Stomach (tissue), 8 donors: ENCODE measurements at regions not wholly inside any gene's neighbourhood (a gene's known extent, or its start where the extent isn't known, plus 50 kb on each side); places are given as distances from the start of the nearest gene placed in this dataset.

ENCODE experiments used
- DNase-seq, 2 donors: peaks; one replicate each; pipeline versions ENCODE4 v3.0.0 to v3.0.0-alpha.2; 2013 to 2019
- H3K27ac ChIP-seq, 5 donors: fragments of 200-600 bp in 4 of 5; sonication (generic) in 4 of 5; one replicate each; pipeline ENCODE4 v1.5.1; 2013 to 2019; ENCODE audit warnings: mild to moderate bottlenecking in 1 of 5, moderate library complexity in 1 of 5
- H3K27me3 ChIP-seq, 3 donors: fragments of 200-600 bp; sonication (generic); one replicate each; pipeline ENCODE4 v1.5.1; 2017 to 2019; ENCODE audit warnings: mixed run types in 1 of 3
- H3K36me3 ChIP-seq, 4 donors: fragments of 200-600 bp; sonication (generic); 1 replicate in 3 of 4; 2 replicates in 1 of 4; pipeline ENCODE4 v1.5.1; 2016 to 2019
- H3K4me1 ChIP-seq, 4 donors: fragments of 200-600 bp; sonication (generic); one replicate each; pipeline ENCODE4 v1.5.1; 2016 to 2019
- H3K4me3 ChIP-seq, 4 donors: fragments of 200-600 bp; sonication (generic) in 3 of 4; one replicate each; pipeline ENCODE4 v1.5.1; 2016 to 2019; ENCODE audit warnings: mild to moderate bottlenecking in 1 of 4
- H3K9me3 ChIP-seq, 4 donors: fragments of 200-600 bp; sonication (generic); one replicate each; pipeline ENCODE4 v1.5.1; 2016 to 2019
- EP300 ChIP-seq: sonication (generic); formaldehyde crosslinking; IDR thresholded peaks from one replicate; pipeline ENCODE4 v1.6.1; 2017; ENCODE audit warnings: antibody characterized with exemption
- POLR2A ChIP-seq, 4 donors: fragments of 450-650 bp; IDR thresholded peaks; one replicate each; pipeline ENCODE4 v1.6.1; 2016; ENCODE audit warnings: antibody characterized with exemption in 4 of 4, control low read depth in 2 of 4, mild to moderate bottlenecking in 1 of 4, moderate library complexity in 1 of 4
- POLR2AphosphoS5 ChIP-seq, 3 donors: sonication (generic); formaldehyde crosslinking; IDR thresholded peaks; one replicate each; pipeline ENCODE4 v1.6.1; 2016; ENCODE audit warnings: antibody characterized with exemption in 3 of 3
- WGBS, 5 donors: extraction: QIAGEN DNeasy Blood & Tissue Kit in 3 of 5; methylation state at CpG; one replicate each; pipeline versions ENCODE4 v1.1.5 to v1.1.7; 2013 to 2018; 5-methylcytosine and 5-hydroxymethylcytosine counted together
- intact Hi-C: fragments of 100-400 bp; cut with DNase I; formaldehyde crosslinking; loops from one replicate; pipeline ENCODE4 v1.15.1; 2023; ENCODE audit warnings: low total_unique reads
- TF ChIP-seq, protein P1 (sequence below), 7 experiments: fragments of 450-650 bp in 4 of 7; fragments of 200-600 bp in 3 of 7; sonication (generic) in 3 of 7; IDR thresholded peaks; one replicate each; pipeline ENCODE4 v1.5.1; 2016 to 2019; ENCODE audit warnings: antibody characterized with exemption in 7 of 7, control low read depth in 2 of 7, mild to moderate bottlenecking in 1 of 7
- donor health status: healthy with polysubstance abuse.
- donor health status: Bipolar disorder and iron deficiency.
- donor health status: healthy.

- no peaks in the 10 kb centered on the region for H3K4me1 ChIP-seq
- H3K27me3 ChIP-seq: no peaks in the 10 kb centered on the region
- H3K36me3 ChIP-seq: no peaks in the 10 kb centered on the region
- TF ChIP-seq POLR2A (IDR thresholded peaks at IDR 0.05): no peak
- TF ChIP-seq POLR2AphosphoS5 (IDR thresholded peaks at IDR 0.05): no peak
- TF ChIP-seq, protein P1, sequence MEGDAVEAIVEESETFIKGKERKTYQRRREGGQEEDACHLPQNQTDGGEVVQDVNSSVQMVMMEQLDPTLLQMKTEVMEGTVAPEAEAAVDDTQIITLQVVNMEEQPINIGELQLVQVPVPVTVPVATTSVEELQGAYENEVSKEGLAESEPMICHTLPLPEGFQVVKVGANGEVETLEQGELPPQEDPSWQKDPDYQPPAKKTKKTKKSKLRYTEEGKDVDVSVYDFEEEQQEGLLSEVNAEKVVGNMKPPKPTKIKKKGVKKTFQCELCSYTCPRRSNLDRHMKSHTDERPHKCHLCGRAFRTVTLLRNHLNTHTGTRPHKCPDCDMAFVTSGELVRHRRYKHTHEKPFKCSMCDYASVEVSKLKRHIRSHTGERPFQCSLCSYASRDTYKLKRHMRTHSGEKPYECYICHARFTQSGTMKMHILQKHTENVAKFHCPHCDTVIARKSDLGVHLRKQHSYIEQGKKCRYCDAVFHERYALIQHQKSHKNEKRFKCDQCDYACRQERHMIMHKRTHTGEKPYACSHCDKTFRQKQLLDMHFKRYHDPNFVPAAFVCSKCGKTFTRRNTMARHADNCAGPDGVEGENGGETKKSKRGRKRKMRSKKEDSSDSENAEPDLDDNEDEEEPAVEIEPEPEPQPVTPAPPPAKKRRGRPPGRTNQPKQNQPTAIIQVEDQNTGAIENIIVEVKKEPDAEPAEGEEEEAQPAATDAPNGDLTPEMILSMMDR (IDR thresholded peaks at IDR 0.05): no peak
- no peak for TF ChIP-seq EP300
- no peak overlapping the region for H3K4me3 ChIP-seq
- intact Hi-C loops: no loop called here
- 36 to 44% (median 41%) methylated on average over 3 of the region's 3 CpGs for WGBS, 5 donors
- peaks cover 0 to 6% (median 2%) of the 10 kb centered on the region in 4 donors for H3K9me3 ChIP-seq
- no peak overlapping the region for H3K27ac ChIP-seq
- no peak for DNase-seq
Measured at GRCh38 chr4:23401572-23401971, 488.3 kb downstream of the PPARGC1A start.

DNA sequence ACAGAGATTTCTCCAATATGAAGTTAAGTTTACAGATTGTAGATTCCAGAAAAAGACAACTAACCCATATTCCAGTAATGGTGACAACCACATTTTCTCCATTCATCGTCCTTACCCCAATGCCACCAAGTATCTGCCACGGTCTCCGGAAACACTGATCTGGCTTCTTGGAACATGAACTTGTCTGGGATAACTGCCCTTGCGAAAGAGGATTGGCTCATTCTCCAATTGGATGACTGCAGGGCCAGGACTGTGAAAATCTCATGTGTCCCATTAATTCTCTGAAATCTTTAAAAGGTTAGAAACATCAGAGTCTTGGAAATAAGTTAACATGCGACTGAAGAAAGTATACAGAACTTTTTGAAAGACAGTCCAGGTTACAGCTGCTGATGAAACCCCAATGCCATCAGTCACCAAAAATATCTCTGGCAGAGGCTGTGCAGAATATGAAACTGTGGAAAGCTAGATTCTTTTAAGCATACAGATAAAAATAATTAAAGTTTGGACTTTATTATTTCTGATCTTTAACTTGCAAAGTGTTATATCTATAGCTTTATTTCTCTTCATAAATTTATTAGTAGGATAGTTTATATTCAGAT, 496.9 kb downstream of the PPARGC1A start:
- TF ChIP-seq, protein P1 (IDR thresholded peaks at IDR 0.05): no peak
- TF ChIP-seq EP300: no peak
- no peak for TF ChIP-seq POLR2A (IDR thresholded peaks at IDR 0.05)
- TF ChIP-seq POLR2AphosphoS5 (IDR thresholded peaks at IDR 0.05): no peak

DNA sequence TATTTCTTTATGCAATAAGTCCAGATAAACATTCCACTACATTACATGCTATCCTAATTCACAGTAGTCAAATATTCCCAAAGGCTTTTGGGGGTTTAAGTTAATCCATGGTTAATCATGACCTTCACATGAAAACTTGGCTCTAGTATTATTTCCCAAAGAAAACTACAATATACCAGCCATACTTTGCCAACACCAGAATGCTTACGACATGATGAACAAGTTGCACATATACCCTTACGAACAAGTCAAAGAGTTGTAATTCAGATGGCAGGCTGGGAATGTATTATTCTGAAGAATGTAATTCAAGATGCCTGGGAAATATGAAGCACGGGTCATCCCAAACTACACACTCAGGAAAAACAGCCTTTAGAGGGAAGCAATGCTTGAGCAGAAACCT, 499.6 kb downstream of the PPARGC1A start:
- no peak overlapping the region for H3K4me3 ChIP-seq
- H3K9me3 ChIP-seq: peaks cover 0 to 11% (median 4%) of the 10 kb centered on the region in 4 donors
- no peaks in the 10 kb centered on the region for H3K4me1 ChIP-seq
- TF ChIP-seq POLR2A (IDR thresholded peaks at IDR 0.05) (no peak), EP300 (no peak), POLR2AphosphoS5 (IDR thresholded peaks at IDR 0.05) (no peak)
- TF ChIP-seq, protein P1 (IDR thresholded peaks at IDR 0.05): no peak
- H3K36me3 ChIP-seq: no peaks in the 10 kb centered on the region
- WGBS, 5 donors: 82 to 92% (median 88%) methylated on average over 3 of the region's 3 CpGs
- H3K27ac ChIP-seq: no peak overlapping the region
- no peaks in the 10 kb centered on the region for H3K27me3 ChIP-seq
- DNase-seq: no peak
- intact Hi-C loops: no loop called here

More for the DNA sequence above, 496.9 kb downstream of the PPARGC1A start:
- H3K4me1 ChIP-seq: no peaks in the 10 kb centered on the region
- H3K36me3 ChIP-seq: no peaks in the 10 kb centered on the region
- H3K27me3 ChIP-seq: no peaks in the 10 kb centered on the region
- intact Hi-C loops: no loop called here
- no peak for DNase-seq
- 90 to 94% (median 91%) methylated on average over 5 of the region's 5 CpGs for WGBS, 5 donors
- no peak overlapping the region for H3K27ac ChIP-seq
- no peak overlapping the region for H3K4me3 ChIP-seq
- H3K9me3 ChIP-seq: peaks cover 0 to 11% (median 4%) of the 10 kb centered on the region in 4 donors

DNA sequence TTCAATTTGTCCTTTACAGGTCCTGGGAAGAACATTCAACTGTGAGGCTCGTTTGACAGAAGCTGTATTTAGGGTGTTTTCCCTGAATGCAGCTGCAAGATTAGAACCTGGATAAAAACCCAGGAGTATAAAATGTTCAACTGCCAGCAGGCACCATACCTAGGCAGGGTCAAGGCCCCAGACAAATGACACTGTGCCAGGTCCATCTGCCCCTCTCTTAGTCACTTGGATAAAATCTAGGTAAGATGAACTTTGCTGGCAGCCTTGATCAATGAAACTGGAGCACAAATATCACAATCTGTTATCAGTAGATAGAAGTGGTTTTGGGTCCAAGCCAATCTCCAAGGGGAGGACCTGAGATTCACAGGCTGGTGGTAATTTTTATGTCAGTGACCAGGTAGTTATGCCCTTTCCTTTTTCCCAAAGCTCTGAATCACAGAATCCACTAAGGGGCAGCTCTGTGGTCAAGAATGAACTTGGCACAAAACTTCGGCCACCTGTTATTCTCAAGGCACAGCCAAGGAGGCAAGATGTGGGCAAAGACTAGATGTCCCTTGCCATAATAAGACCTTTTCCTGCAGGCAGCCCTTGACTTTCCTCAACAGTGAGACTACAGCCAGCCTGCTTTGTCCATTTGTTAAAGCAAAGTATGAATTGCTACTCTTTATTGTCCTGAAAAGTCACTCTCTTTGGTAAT, 501.0 kb downstream of the PPARGC1A start:
- no peaks in the 10 kb centered on the region for H3K27me3 ChIP-seq
- no peak for DNase-seq
- no peak overlapping the region for H3K4me3 ChIP-seq
- H3K36me3 ChIP-seq: no peaks in the 10 kb centered on the region
- TF ChIP-seq POLR2A (IDR thresholded peaks at IDR 0.05) (no peak), POLR2AphosphoS5 (IDR thresholded peaks at IDR 0.05) (no peak), EP300 (no peak)
- TF ChIP-seq, protein P1 (IDR thresholded peaks at IDR 0.05): no peak
- H3K4me1 ChIP-seq: no peaks in the 10 kb centered on the region
- intact Hi-C loops: no loop called here
- peaks cover 0 to 5% (median 2%) of the 10 kb centered on the region in 4 donors for H3K9me3 ChIP-seq
- WGBS, 5 donors: 39 to 54% (median 41%) methylated on average over 2 of the region's 2 CpGs
- H3K27ac ChIP-seq: no peak overlapping the region
